Transverse colon (tissue), 4 donors: ENCODE measurements at regions not wholly inside any gene's neighbourhood (a gene's known extent, or its start where the extent isn't known, plus 50 kb on each side); places are given as distances from the start of the nearest gene placed in this dataset.

ENCODE experiments used
- DNase-seq: peaks from one replicate; pipeline ENCODE4 v3.0.0-alpha.2; 2019
- H3K27ac ChIP-seq, 4 donors: fragments of 200-600 bp; sonication (generic); 2 replicates each; pipeline ENCODE4 v1.5.1; 2016 to 2018; ENCODE audit warnings: inconsistent platforms in 4 of 4
- H3K27me3 ChIP-seq: fragments of 200-600 bp; sonication (generic); 2 replicates; pipeline ENCODE4 v1.5.1; 2017; ENCODE audit warnings: inconsistent platforms
- H3K36me3 ChIP-seq, 4 donors: fragments of 200-600 bp; sonication (generic); 2 replicates each; pipeline ENCODE4 v1.5.1; 2017 to 2019; ENCODE audit warnings: inconsistent platforms in 4 of 4
- H3K4me1 ChIP-seq, 4 donors: fragments of 200-600 bp; sonication (generic); 2 replicates each; pipeline ENCODE4 v1.5.1; 2017 to 2020; ENCODE audit warnings: inconsistent platforms in 4 of 4
- H3K4me3 ChIP-seq, 4 donors: fragments of 200-600 bp; sonication (generic); 1 replicate in 1 of 4; 2 replicates in 3 of 4; pipeline versions ENCODE4 v1.5.1 to v1.6.1; 2017 to 2019; ENCODE audit warnings: inconsistent platforms in 4 of 4
- H3K9me3 ChIP-seq, 2 donors: fragments of 200-600 bp; sonication (generic); 2 replicates each; pipeline ENCODE4 v1.5.1; 2017 to 2019; ENCODE audit warnings: inconsistent platforms in 2 of 2
- EP300 ChIP-seq: sonication (generic); formaldehyde crosslinking; IDR thresholded peaks from one replicate; pipeline ENCODE4 v1.6.1; 2017; ENCODE audit warnings: antibody characterized with exemption, low read depth
- POLR2A ChIP-seq: fragments of 450-650 bp; IDR thresholded peaks from one replicate; pipeline ENCODE4 v1.6.1; 2016; ENCODE audit warnings: antibody characterized with exemption, mild to moderate bottlenecking, moderate library complexity
- POLR2AphosphoS5 ChIP-seq, 3 donors: sonication (generic); formaldehyde crosslinking; IDR thresholded peaks; one replicate each; pipeline ENCODE4 v1.6.1; 2016; ENCODE audit warnings: antibody characterized with exemption in 3 of 3
- WGBS, 2 donors: methylation state at CpG; one replicate each; pipeline ENCODE4 v1.1.5; 2018; ENCODE audit warnings: low coverage in 1 of 2; 5-methylcytosine and 5-hydroxymethylcytosine counted together
- in situ Hi-C, 4 donors: fragments of 200-750 bp; cut with MboI; loops; one replicate each; pipeline versions ENCODE4 v1.15.0 to v1.15.1; 2017; ENCODE audit warnings: low sequenced_read_pairs in 3 of 4, low pct_ligation_motif_present in 1 of 4, low pct_unique_long_range_greater_than_20kb in 1 of 4
- intact Hi-C: fragments of 100-400 bp; cut with DNase I; formaldehyde crosslinking; loops from one replicate; pipeline ENCODE4 v1.15.1; 2023; ENCODE audit warnings: low total_unique reads
- TF ChIP-seq, protein P1 (sequence below), 5 experiments: fragments of 200-600 bp in 3 of 5; fragments of 450-650 bp in 2 of 5; sonication (generic) in 3 of 5; IDR thresholded peaks; 1 replicate in 2 of 5; 2 replicates in 3 of 5; pipeline ENCODE4 v1.5.1; 2016 to 2017; ENCODE audit warnings: antibody characterized with exemption in 5 of 5, inconsistent platforms in 3 of 5, mild to moderate bottlenecking in 2 of 5, moderate library complexity in 1 of 5

DNA sequence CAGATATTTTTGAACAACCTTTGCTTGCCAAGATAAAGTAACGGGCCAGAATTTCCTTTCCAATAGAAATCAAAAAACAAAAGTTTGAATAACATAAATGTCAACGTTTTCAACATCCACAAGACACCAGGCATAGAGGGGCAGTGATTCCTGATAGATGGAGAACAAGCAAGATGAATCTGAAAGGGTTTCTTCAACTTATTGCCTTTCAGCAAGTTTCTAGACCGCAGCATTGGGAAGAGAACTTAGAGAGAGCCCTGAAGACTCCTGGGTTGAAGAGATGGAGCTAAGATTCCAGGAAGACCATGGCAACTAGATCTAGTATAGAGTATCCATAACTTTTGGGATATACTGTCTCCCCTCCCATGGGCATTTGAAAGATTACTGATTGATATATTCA lies 751.4 kb upstream of the CTNND2 start:
- 53 to 57% methylated on average over 2 to 3 of the region's 3 CpGs for WGBS, 2 donors
- Histone ChIP-seq H3K36me3 (no peaks in the 10 kb centered on the region), H3K27ac (no peak overlapping the region), H3K9me3 (peaks cover 3 to 5% of the 10 kb centered on the region in 2 donors), H3K4me3 (no peak overlapping the region), H3K27me3 (no peaks in the 10 kb centered on the region), H3K4me1 (no peaks in the 10 kb centered on the region)
- DNase-seq: no peak
- no peak for TF ChIP-seq POLR2AphosphoS5 (IDR thresholded peaks at IDR 0.05)
- TF ChIP-seq, protein P1, sequence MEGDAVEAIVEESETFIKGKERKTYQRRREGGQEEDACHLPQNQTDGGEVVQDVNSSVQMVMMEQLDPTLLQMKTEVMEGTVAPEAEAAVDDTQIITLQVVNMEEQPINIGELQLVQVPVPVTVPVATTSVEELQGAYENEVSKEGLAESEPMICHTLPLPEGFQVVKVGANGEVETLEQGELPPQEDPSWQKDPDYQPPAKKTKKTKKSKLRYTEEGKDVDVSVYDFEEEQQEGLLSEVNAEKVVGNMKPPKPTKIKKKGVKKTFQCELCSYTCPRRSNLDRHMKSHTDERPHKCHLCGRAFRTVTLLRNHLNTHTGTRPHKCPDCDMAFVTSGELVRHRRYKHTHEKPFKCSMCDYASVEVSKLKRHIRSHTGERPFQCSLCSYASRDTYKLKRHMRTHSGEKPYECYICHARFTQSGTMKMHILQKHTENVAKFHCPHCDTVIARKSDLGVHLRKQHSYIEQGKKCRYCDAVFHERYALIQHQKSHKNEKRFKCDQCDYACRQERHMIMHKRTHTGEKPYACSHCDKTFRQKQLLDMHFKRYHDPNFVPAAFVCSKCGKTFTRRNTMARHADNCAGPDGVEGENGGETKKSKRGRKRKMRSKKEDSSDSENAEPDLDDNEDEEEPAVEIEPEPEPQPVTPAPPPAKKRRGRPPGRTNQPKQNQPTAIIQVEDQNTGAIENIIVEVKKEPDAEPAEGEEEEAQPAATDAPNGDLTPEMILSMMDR (IDR thresholded peaks at IDR 0.05): no peak
- in situ Hi-C loops: no loop called here
- intact Hi-C loops: no loop called here

DNA sequence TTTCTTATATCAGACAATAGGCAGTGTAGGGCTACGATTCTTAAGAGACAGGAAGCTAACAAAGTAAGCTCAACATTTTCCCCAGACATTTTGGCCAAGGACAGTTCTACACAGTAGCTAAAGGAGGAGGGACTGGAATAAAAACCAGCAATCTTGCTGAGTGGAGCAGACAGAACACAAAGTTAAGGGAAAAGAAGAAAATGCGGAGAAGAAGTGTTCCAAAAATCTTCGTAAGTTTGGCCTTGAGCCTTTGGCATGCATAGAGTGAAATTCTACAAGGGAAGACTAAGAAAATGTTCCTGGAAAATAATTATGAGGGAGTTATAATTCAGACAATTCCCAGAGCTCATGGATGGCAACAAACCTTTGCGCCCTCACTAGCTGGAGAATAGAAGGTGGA lies 748.0 kb upstream of the CTNND2 start:
- Histone ChIP-seq H3K4me1 (no peaks in the 10 kb centered on the region), H3K36me3 (no peaks in the 10 kb centered on the region), H3K27ac (no peak overlapping the region), H3K9me3 (peaks cover 1 to 6% of the 10 kb centered on the region in 2 donors), H3K27me3 (no peaks in the 10 kb centered on the region), H3K4me3 (no peak overlapping the region)
- intact Hi-C loops: no loop called here
- TF ChIP-seq POLR2AphosphoS5 (IDR thresholded peaks at IDR 0.05) (no peak), EP300 (no peak), POLR2A (no peak)
- TF ChIP-seq, protein P1 (IDR thresholded peaks at IDR 0.05): no peak
- in situ Hi-C loops: no loop called here
- WGBS, 2 donors: 80 to 82% methylated on average over 4 of the region's 4 CpGs
- no peak for DNase-seq

DNA sequence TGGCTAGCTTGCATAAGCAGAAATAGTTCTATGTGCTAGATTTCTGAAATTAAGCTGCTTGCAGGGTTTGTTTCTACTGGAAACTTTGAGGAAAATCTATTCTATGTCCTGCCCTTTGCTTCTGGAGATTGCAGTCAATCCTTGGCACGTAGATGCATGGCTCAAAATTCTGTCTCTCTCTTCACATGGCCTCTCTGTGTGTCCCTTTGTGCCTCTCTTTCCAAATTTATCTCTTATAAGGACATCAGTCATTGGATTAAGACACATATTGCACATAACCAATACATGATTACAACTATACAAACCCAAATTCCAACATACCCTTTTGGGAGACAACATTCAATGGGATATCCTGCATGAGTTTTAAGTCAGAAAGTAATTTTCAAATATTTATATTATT lies 744.3 kb upstream of the CTNND2 start:
- in situ Hi-C loops: no loop called here
- H3K36me3 ChIP-seq: no peaks in the 10 kb centered on the region
- peaks cover 0 to 6% of the 10 kb centered on the region in 2 donors for H3K9me3 ChIP-seq
- TF ChIP-seq POLR2A (no peak), EP300 (no peak), POLR2AphosphoS5 (IDR thresholded peaks at IDR 0.05) (no peak)
- TF ChIP-seq, protein P1 (IDR thresholded peaks at IDR 0.05): no peak
- no peaks in the 10 kb centered on the region for H3K27me3 ChIP-seq
- no peak overlapping the region for H3K27ac ChIP-seq
- H3K4me1 ChIP-seq: no peaks in the 10 kb centered on the region
- 38 to 41% methylated on average over 1 of the region's 1 CpG for WGBS, 2 donors
- intact Hi-C loops: no loop called here
- DNase-seq: no peak
- no peak overlapping the region for H3K4me3 ChIP-seq

DNA sequence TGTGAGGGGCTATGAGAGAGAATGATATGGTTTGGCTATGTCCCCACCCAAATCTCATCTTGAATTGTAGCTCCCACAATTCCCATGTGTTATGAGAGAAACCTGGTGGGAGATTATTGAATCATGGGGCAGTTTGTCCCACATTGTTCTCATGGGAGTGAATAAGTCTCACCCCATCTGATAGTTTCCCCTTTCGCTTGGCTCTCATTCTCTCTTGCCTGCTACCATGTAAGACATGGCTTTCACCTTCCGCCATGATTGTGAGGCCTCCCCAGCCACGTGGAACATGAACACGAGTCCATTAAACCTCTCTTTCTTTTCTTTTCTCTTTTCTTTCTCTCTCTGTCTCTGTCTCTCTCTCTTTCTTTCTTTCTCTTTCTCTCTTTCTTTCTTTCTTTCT lies 743.4 kb upstream of the CTNND2 start:
- WGBS, 2 donors: 75 to 87% methylated on average over 3 to 4 of the region's 4 CpGs
- no peaks in the 10 kb centered on the region for H3K27me3 ChIP-seq
- intact Hi-C loops (no loop called here), in situ Hi-C loops (no loop called here)
- H3K27ac ChIP-seq: no peak overlapping the region
- no peak for DNase-seq
- H3K4me1 ChIP-seq: no peaks in the 10 kb centered on the region
- TF ChIP-seq POLR2AphosphoS5 (IDR thresholded peaks at IDR 0.05): no peak
- no peak for TF ChIP-seq EP300
- TF ChIP-seq, protein P1 (IDR thresholded peaks at IDR 0.05): no peak
- TF ChIP-seq POLR2A: no peak
- no peak overlapping the region for H3K4me3 ChIP-seq
- peaks cover 0 to 6% of the 10 kb centered on the region in 2 donors for H3K9me3 ChIP-seq
- H3K36me3 ChIP-seq: no peaks in the 10 kb centered on the region
